Peyer's patch (tissue), 4 donors: ENCODE measurements at regions not wholly inside any gene's neighbourhood (a gene's known extent, or its start where the extent isn't known, plus 50 kb on each side); places are given as distances from the start of the nearest gene placed in this dataset.

Source experiments
- CTCF ChIP-seq, 6 experiments: fragments of 450-650 bp in 4 of 6; fragments of 200-600 bp in 2 of 6; sonication (generic) in 1 of 6; IDR thresholded peaks; one replicate each; pipeline ENCODE4 v1.5.1; 2017 to 2019; ENCODE audit warnings: antibody characterized with exemption in 6 of 6, mild to moderate bottlenecking in 3 of 6, moderate library complexity in 1 of 6
- POLR2A ChIP-seq, 2 donors: fragments of 450-650 bp; IDR thresholded peaks; one replicate each; pipeline ENCODE4 v1.5.1; 2017; ENCODE audit warnings: antibody characterized with exemption in 2 of 2, mild to moderate bottlenecking in 2 of 2, moderate library complexity in 2 of 2

DNA sequence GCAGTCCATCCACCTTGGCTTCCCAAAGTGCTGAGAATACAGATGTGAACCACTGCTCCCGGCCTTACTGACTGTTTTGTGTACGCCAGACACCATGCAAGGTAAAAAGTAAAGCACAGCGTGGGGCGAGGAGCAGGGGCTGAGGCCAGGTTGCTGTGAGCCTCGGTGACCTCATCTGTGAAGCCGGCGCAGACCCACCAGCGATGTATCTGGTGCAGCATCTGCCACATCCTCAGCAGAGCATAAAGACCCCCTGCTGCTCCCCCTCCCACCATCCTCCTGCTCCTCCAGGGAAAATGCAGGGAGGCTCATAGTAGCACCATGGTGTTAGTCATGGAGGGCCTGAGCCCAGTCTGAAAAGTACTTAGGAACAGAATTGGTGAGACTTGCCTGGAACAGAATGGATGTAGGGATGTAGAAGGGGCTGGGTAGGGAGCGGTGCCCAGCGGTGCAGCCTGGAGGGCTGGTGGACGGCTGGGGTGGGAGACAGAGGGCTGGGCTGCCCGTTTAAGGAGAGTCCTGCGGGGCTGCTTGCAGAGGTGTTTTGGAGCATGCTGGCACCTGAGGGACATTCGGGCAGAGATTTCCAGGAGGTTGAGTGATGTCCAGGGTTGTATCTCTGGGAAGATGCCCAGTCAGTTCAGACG lies 462.4 kb downstream of the BRD1 start:
- no peak for TF ChIP-seq CTCF (IDR thresholded peaks at IDR 0.05)
- no peak for TF ChIP-seq POLR2A (IDR thresholded peaks at IDR 0.05)
